H9 (cell line): ENCODE measurements at regions not wholly inside any gene's neighbourhood (a gene's known extent, or its start where the extent isn't known, plus 50 kb on each side); places are given as distances from the start of the nearest gene placed in this dataset.

ENCODE experiments used
- DNase-seq: peaks from one replicate; pipeline ENCODE4 v3.0.0-alpha.2; 2017
- H2AFZ ChIP-seq: one replicate; pipeline ENCODE4 v1.6.1; 2013; ENCODE audit warnings: mild to moderate bottlenecking, low read length, control low read depth, moderate library complexity
- H2AK5ac ChIP-seq: 2 replicates; pipeline ENCODE4 v1.6.1; 2013; ENCODE audit warnings: low read length, control low read depth, mixed read lengths; ENCODE audit not compliant: insufficient read length
- H2BK120ac ChIP-seq: one replicate; pipeline ENCODE4 v1.6.1; 2013; ENCODE audit warnings: low read depth, mild to moderate bottlenecking, low read length, control low read depth, inconsistent platforms; ENCODE audit not compliant: poor library complexity, severe bottlenecking
- H2BK12ac ChIP-seq: 2 replicates; pipeline ENCODE4 v1.6.1; 2013; ENCODE audit warnings: low read length, control low read depth, mixed read lengths, low read depth; ENCODE audit not compliant: insufficient read length
- H2BK15ac ChIP-seq: 2 replicates; pipeline ENCODE4 v1.6.1; 2013; ENCODE audit warnings: low read depth, low read length, control low read depth
- H2BK20ac ChIP-seq: one replicate; pipeline ENCODE4 v1.6.1; 2013; ENCODE audit warnings: low read depth, mild to moderate bottlenecking, low read length, control low read depth, inconsistent platforms; ENCODE audit not compliant: poor library complexity, severe bottlenecking
- H2BK5ac ChIP-seq: 2 replicates; pipeline ENCODE4 v1.6.1; 2013; ENCODE audit warnings: low read length, control low read depth, mixed read lengths; ENCODE audit not compliant: insufficient read length
- H3K14ac ChIP-seq: 2 replicates; pipeline ENCODE4 v1.6.1; 2013; ENCODE audit warnings: low read length, control low read depth; ENCODE audit not compliant: insufficient read depth
- H3K18ac ChIP-seq: 2 replicates; pipeline ENCODE4 v1.6.1; 2013; ENCODE audit warnings: low read depth, mild to moderate bottlenecking, mixed read lengths, low read length, control low read depth; ENCODE audit not compliant: insufficient read length
- H3K23ac ChIP-seq: 2 replicates; pipeline ENCODE4 v1.6.1; 2013; ENCODE audit warnings: low read length, control low read depth, mixed read lengths, low read depth; ENCODE audit not compliant: insufficient read length
- H3K23me2 ChIP-seq: 2 replicates; pipeline ENCODE4 v1.6.1; 2013; ENCODE audit warnings: low read depth, mild to moderate bottlenecking, mixed read lengths, low read length, control low read depth; ENCODE audit not compliant: insufficient read length, poor library complexity, severe bottlenecking
- H3K27ac ChIP-seq: 2 replicates; pipeline ENCODE4 v1.5.1; 2013; ENCODE audit warnings: low read length, control low read depth, mixed read lengths, low read depth; ENCODE audit not compliant: insufficient read length
- H3K27me3 ChIP-seq: 2 replicates; pipeline ENCODE4 v1.6.1; 2013; ENCODE audit warnings: low read length, control low read depth, inconsistent platforms; ENCODE audit not compliant: insufficient read depth
- H3K4ac ChIP-seq: 2 replicates; pipeline ENCODE4 v1.6.1; 2013; ENCODE audit warnings: low read depth, mild to moderate bottlenecking, control low read depth, inconsistent platforms, low read length, moderate library complexity
- H3K4me1 ChIP-seq: 2 replicates; pipeline ENCODE4 v1.6.1; 2013; ENCODE audit warnings: low read length, control low read depth, inconsistent platforms; ENCODE audit not compliant: insufficient read depth
- H3K4me2 ChIP-seq: 2 replicates; pipeline ENCODE4 v1.6.1; 2013; ENCODE audit warnings: low read length, control low read depth, mixed read lengths; ENCODE audit not compliant: insufficient read length, insufficient read depth
- H3K56ac ChIP-seq: 2 replicates; pipeline ENCODE4 v1.6.1; 2013; ENCODE audit warnings: low read depth, mild to moderate bottlenecking, mixed read lengths, low read length, control low read depth; ENCODE audit not compliant: insufficient read length
- H3K79me1 ChIP-seq: 2 replicates; pipeline ENCODE4 v1.6.1; 2013; ENCODE audit warnings: low read depth, mild to moderate bottlenecking, moderate library complexity, low read length, control low read depth, inconsistent platforms; ENCODE audit not compliant: insufficient read depth, poor library complexity, severe bottlenecking
- H3K79me2 ChIP-seq: 2 replicates; pipeline ENCODE4 v1.6.1; 2013; ENCODE audit warnings: low read length, control low read depth, inconsistent platforms; ENCODE audit not compliant: insufficient read depth
- H3K9ac ChIP-seq: 2 replicates; pipeline ENCODE4 v1.6.1; 2013; ENCODE audit warnings: low read length, control low read depth, mixed read lengths; ENCODE audit not compliant: insufficient read length; ENCODE audit errors: extremely low read depth
- H3K9me3 ChIP-seq: one replicate; pipeline ENCODE4 v1.6.1; 2013; ENCODE audit warnings: low read depth, low read length, inconsistent platforms; ENCODE audit not compliant: control insufficient read depth
- H3T11ph ChIP-seq: one replicate; pipeline ENCODE4 v1.6.1; 2013; ENCODE audit warnings: mild to moderate bottlenecking, low read length, control low read depth, inconsistent platforms
- H4K20me1 ChIP-seq: one replicate; pipeline ENCODE4 v1.6.1; 2013; ENCODE audit not compliant: control insufficient read depth, insufficient read length, insufficient read depth
- H4K5ac ChIP-seq: 2 replicates; pipeline ENCODE4 v1.6.1; 2013; ENCODE audit warnings: low read depth, mild to moderate bottlenecking, mixed read lengths, low read length, control low read depth; ENCODE audit not compliant: insufficient read length
- H4K8ac ChIP-seq: replicated peaks from 2 replicates; pipeline ENCODE4 v1.6.1; 2013; ENCODE audit warnings: low read length, control low read depth, mixed read lengths, low read depth; ENCODE audit not compliant: insufficient read length
- H4K91ac ChIP-seq: 2 replicates; pipeline ENCODE4 v1.6.1; 2013; ENCODE audit warnings: low read depth, mild to moderate bottlenecking, moderate library complexity, mixed read lengths, low read length, control low read depth; ENCODE audit not compliant: insufficient read length
- H3K27ac Mint-ChIP-seq, 3 experiments: 2 replicates in 2 of 3; 3 replicates in 1 of 3; pipeline ENCODE4 v1.8.0; 2020 to 2021; ENCODE audit warnings: mixed read lengths in 3 of 3, mild to moderate bottlenecking in 1 of 3, moderate library complexity in 1 of 3
- H3K27me3 Mint-ChIP-seq: 2 replicates; pipeline ENCODE4 v1.8.0; 2021; ENCODE audit warnings: low read depth, mild to moderate bottlenecking, moderate library complexity, mixed read lengths
- H3K36me3 Mint-ChIP-seq, 3 experiments: 2 replicates in 2 of 3; 3 replicates in 1 of 3; pipeline ENCODE4 v1.8.0; 2020 to 2021; ENCODE audit warnings: low read depth in 3 of 3, mixed read lengths in 3 of 3; ENCODE audit not compliant: insufficient read depth in 1 of 3
- H3K4me1 Mint-ChIP-seq, 2 experiments: 2 replicates each; pipeline ENCODE4 v1.8.0; 2020; ENCODE audit warnings: mixed read lengths in 2 of 2
- H3K4me3 Mint-ChIP-seq, 2 experiments: 2 replicates in 1 of 2; 3 replicates in 1 of 2; pipeline ENCODE4 v1.8.0; 2020 to 2021; ENCODE audit warnings: mild to moderate bottlenecking in 2 of 2, mixed read lengths in 2 of 2, moderate library complexity in 1 of 2
- H3K9me3 Mint-ChIP-seq, 2 experiments: 2 replicates in 1 of 2; 3 replicates in 1 of 2; pipeline ENCODE4 v1.8.0; 2020; ENCODE audit warnings: mild to moderate bottlenecking in 2 of 2, mixed read lengths in 2 of 2, moderate library complexity in 1 of 2
- WGBS: extraction: QIAGEN DNeasy Blood & Tissue Kit; methylation state at CpG from one replicate; pipeline ENCODE4 v1.1.7; 2013; ENCODE audit warnings: missing lambda C conversion rate, low lambda C conversion rate, mixed read lengths; ENCODE audit not compliant: insufficient read length; ENCODE audit errors: extremely low coverage; 5-methylcytosine and 5-hydroxymethylcytosine counted together
- TF ChIP-seq, protein P1 (sequence below): fragments of 200-600 bp; sonication (generic); conservative IDR thresholded peaks from 3 replicates; pipeline ENCODE4 v1.8.0; 2021; ENCODE audit warnings: antibody characterized with exemption, mild to moderate bottlenecking

GRCh38 chr21:28272272-28272992 is 720.2 kb downstream of the LTN1 start:
- Histone ChIP-seq H3K23me2 (no peaks in the 10 kb centered on the region), H3K27me3 (no peaks in the 10 kb centered on the region), H4K5ac (no peak overlapping the region), H4K8ac (no peak overlapping the region), H3K14ac (no peak overlapping the region), H3T11ph (no peak overlapping the region), H2AK5ac (no peak overlapping the region), H3K9me3 (no peaks in the 10 kb centered on the region), H3K4me2 (no peak overlapping the region), H2BK5ac (no peak overlapping the region), H3K79me2 (no peaks in the 10 kb centered on the region), H2AFZ (no peak overlapping the region), H2BK120ac (no peak overlapping the region), H3K23ac (no peak overlapping the region), H2BK15ac (no peak overlapping the region), H4K20me1 (no peaks in the 10 kb centered on the region), H3K56ac (no peak overlapping the region), H2BK12ac (no peak overlapping the region), H3K4me1 (no peaks in the 10 kb centered on the region), H3K79me1 (no peaks in the 10 kb centered on the region), H2BK20ac (no peak overlapping the region), H3K18ac (no peak overlapping the region), H3K27ac (no peak overlapping the region), H3K9ac (no peak overlapping the region), H3K4ac (no peak overlapping the region), H4K91ac (no peak overlapping the region)
- H3K27ac Mint-ChIP-seq = no peak overlapping the region
- peaks cover 2 to 12% (median 3%) of the 10 kb centered on the region in 3 experiments; a peak in 5 of 7 replicates for H3K36me3 Mint-ChIP-seq
- no peaks in the 10 kb centered on the region; the same call in none of the 2 replicates for H3K27me3 Mint-ChIP-seq
- H3K4me3 Mint-ChIP-seq = no peak overlapping the region
- H3K9me3 Mint-ChIP-seq = peaks cover 5% of the 10 kb centered on the region in 2 experiments
- TF ChIP-seq, protein P1, sequence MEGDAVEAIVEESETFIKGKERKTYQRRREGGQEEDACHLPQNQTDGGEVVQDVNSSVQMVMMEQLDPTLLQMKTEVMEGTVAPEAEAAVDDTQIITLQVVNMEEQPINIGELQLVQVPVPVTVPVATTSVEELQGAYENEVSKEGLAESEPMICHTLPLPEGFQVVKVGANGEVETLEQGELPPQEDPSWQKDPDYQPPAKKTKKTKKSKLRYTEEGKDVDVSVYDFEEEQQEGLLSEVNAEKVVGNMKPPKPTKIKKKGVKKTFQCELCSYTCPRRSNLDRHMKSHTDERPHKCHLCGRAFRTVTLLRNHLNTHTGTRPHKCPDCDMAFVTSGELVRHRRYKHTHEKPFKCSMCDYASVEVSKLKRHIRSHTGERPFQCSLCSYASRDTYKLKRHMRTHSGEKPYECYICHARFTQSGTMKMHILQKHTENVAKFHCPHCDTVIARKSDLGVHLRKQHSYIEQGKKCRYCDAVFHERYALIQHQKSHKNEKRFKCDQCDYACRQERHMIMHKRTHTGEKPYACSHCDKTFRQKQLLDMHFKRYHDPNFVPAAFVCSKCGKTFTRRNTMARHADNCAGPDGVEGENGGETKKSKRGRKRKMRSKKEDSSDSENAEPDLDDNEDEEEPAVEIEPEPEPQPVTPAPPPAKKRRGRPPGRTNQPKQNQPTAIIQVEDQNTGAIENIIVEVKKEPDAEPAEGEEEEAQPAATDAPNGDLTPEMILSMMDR = no peak
- no CpG with 5 or more reads among the region's 3 CpGs for WGBS
- no peak for DNase-seq
- peaks cover 0 to 5% of the 10 kb centered on the region in 2 experiments; a peak in 2 of 4 replicates for H3K4me1 Mint-ChIP-seq
